ENCODE measurements at regions not wholly inside any gene's neighbourhood (a gene's known extent, or its start where the extent isn't known, plus 50 kb on each side); places are given as distances from the start of the nearest gene placed in this dataset.

GRCh38 chr2:234754126-234754525, 197.7 kb upstream of the SH3BP4 start:
- TF ChIP-seq POLR2AphosphoS5 (IDR thresholded peaks at IDR 0.05): no peak
- no peak for TF ChIP-seq CTCF (IDR thresholded peaks at IDR 0.05)
- TF ChIP-seq POLR2A (IDR thresholded peaks at IDR 0.05): no peak
- TF ChIP-seq EP300 (IDR thresholded peaks at IDR 0.05; ENCODE audit: low read depth): no peak

Measured in transverse colon (tissue), 4 donors.